ENCODE measurements at regions not wholly inside any gene's neighbourhood (a gene's known extent, or its start where the extent isn't known, plus 50 kb on each side); places are given as distances from the start of the nearest gene placed in this dataset.

DNA sequence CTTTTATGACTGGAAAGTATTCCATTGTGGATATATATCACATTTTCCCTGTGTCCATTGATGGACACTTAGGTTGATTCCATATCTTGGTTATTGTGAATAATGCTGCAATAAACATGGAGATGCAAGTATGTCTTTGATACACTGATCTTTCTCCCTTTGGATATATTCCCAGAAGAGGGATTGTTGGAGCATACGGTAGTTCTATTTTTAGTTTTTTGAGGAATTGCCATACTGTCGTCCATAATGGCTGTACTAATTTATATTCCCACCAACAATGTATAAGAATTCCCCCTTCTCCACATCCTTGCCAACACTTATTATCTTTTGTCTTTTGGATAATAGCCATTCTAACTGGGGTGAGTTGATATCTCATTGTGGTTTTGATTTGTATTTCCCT, 54.9 kb upstream of the PITX1 start:
- TF ChIP-seq CTCF (conservative IDR thresholded peaks at IDR 0.05; ENCODE audit: low read length) (no peak), EZH2phosphoT487 (IDR thresholded peaks at IDR 0.05; ENCODE audit: borderline replicate concordance) (no peak)
